ENCODE measurements at regions not wholly inside any gene's neighbourhood (a gene's known extent, or its start where the extent isn't known, plus 50 kb on each side); places are given as distances from the start of the nearest gene placed in this dataset.

GRCh38 chr5:117315170-117315569 lies 740.5 kb upstream of the SEMA6A start:
- TF ChIP-seq CTCF (IDR thresholded peaks at IDR 0.05) (no peak), POLR2AphosphoS5 (IDR thresholded peaks at IDR 0.05) (no peak), EP300 (IDR thresholded peaks at IDR 0.05) (no peak)
